H9 (cell line): ENCODE measurements at regions not wholly inside any gene's neighbourhood (a gene's known extent, or its start where the extent isn't known, plus 50 kb on each side); places are given as distances from the start of the nearest gene placed in this dataset.
A peak's percentile ranks its signal among the peaks of the same experiment; 100 is the strongest.

Experiments used
- DNase-seq: peaks from one replicate; pipeline ENCODE4 v3.0.0-alpha.2; 2017
- H2AFZ ChIP-seq: one replicate; pipeline ENCODE4 v1.6.1; 2013; ENCODE audit warnings: mild to moderate bottlenecking, low read length, control low read depth, moderate library complexity
- H2AK5ac ChIP-seq: 2 replicates; pipeline ENCODE4 v1.6.1; 2013; ENCODE audit warnings: low read length, control low read depth, mixed read lengths; ENCODE audit not compliant: insufficient read length
- H2BK120ac ChIP-seq: one replicate; pipeline ENCODE4 v1.6.1; 2013; ENCODE audit warnings: low read depth, mild to moderate bottlenecking, low read length, control low read depth, inconsistent platforms; ENCODE audit not compliant: poor library complexity, severe bottlenecking
- H2BK12ac ChIP-seq: 2 replicates; pipeline ENCODE4 v1.6.1; 2013; ENCODE audit warnings: low read length, control low read depth, mixed read lengths, low read depth; ENCODE audit not compliant: insufficient read length
- H2BK15ac ChIP-seq: 2 replicates; pipeline ENCODE4 v1.6.1; 2013; ENCODE audit warnings: low read depth, low read length, control low read depth
- H2BK20ac ChIP-seq: one replicate; pipeline ENCODE4 v1.6.1; 2013; ENCODE audit warnings: low read depth, mild to moderate bottlenecking, low read length, control low read depth, inconsistent platforms; ENCODE audit not compliant: poor library complexity, severe bottlenecking
- H2BK5ac ChIP-seq: 2 replicates; pipeline ENCODE4 v1.6.1; 2013; ENCODE audit warnings: low read length, control low read depth, mixed read lengths; ENCODE audit not compliant: insufficient read length
- H3K14ac ChIP-seq: 2 replicates; pipeline ENCODE4 v1.6.1; 2013; ENCODE audit warnings: low read length, control low read depth; ENCODE audit not compliant: insufficient read depth
- H3K18ac ChIP-seq: 2 replicates; pipeline ENCODE4 v1.6.1; 2013; ENCODE audit warnings: low read depth, mild to moderate bottlenecking, mixed read lengths, low read length, control low read depth; ENCODE audit not compliant: insufficient read length
- H3K23ac ChIP-seq: 2 replicates; pipeline ENCODE4 v1.6.1; 2013; ENCODE audit warnings: low read length, control low read depth, mixed read lengths, low read depth; ENCODE audit not compliant: insufficient read length
- H3K23me2 ChIP-seq: 2 replicates; pipeline ENCODE4 v1.6.1; 2013; ENCODE audit warnings: low read depth, mild to moderate bottlenecking, mixed read lengths, low read length, control low read depth; ENCODE audit not compliant: insufficient read length, poor library complexity, severe bottlenecking
- H3K27ac ChIP-seq: 2 replicates; pipeline ENCODE4 v1.5.1; 2013; ENCODE audit warnings: low read length, control low read depth, mixed read lengths, low read depth; ENCODE audit not compliant: insufficient read length
- H3K27me3 ChIP-seq: 2 replicates; pipeline ENCODE4 v1.6.1; 2013; ENCODE audit warnings: low read length, control low read depth, inconsistent platforms; ENCODE audit not compliant: insufficient read depth
- H3K4ac ChIP-seq: 2 replicates; pipeline ENCODE4 v1.6.1; 2013; ENCODE audit warnings: low read depth, mild to moderate bottlenecking, control low read depth, inconsistent platforms, low read length, moderate library complexity
- H3K4me1 ChIP-seq: 2 replicates; pipeline ENCODE4 v1.6.1; 2013; ENCODE audit warnings: low read length, control low read depth, inconsistent platforms; ENCODE audit not compliant: insufficient read depth
- H3K4me2 ChIP-seq: 2 replicates; pipeline ENCODE4 v1.6.1; 2013; ENCODE audit warnings: low read length, control low read depth, mixed read lengths; ENCODE audit not compliant: insufficient read length, insufficient read depth
- H3K56ac ChIP-seq: 2 replicates; pipeline ENCODE4 v1.6.1; 2013; ENCODE audit warnings: low read depth, mild to moderate bottlenecking, mixed read lengths, low read length, control low read depth; ENCODE audit not compliant: insufficient read length
- H3K79me1 ChIP-seq: 2 replicates; pipeline ENCODE4 v1.6.1; 2013; ENCODE audit warnings: low read depth, mild to moderate bottlenecking, moderate library complexity, low read length, control low read depth, inconsistent platforms; ENCODE audit not compliant: insufficient read depth, poor library complexity, severe bottlenecking
- H3K79me2 ChIP-seq: 2 replicates; pipeline ENCODE4 v1.6.1; 2013; ENCODE audit warnings: low read length, control low read depth, inconsistent platforms; ENCODE audit not compliant: insufficient read depth
- H3K9ac ChIP-seq: 2 replicates; pipeline ENCODE4 v1.6.1; 2013; ENCODE audit warnings: low read length, control low read depth, mixed read lengths; ENCODE audit not compliant: insufficient read length; ENCODE audit errors: extremely low read depth
- H3K9me3 ChIP-seq: one replicate; pipeline ENCODE4 v1.6.1; 2013; ENCODE audit warnings: low read depth, low read length, inconsistent platforms; ENCODE audit not compliant: control insufficient read depth
- H3T11ph ChIP-seq: one replicate; pipeline ENCODE4 v1.6.1; 2013; ENCODE audit warnings: mild to moderate bottlenecking, low read length, control low read depth, inconsistent platforms
- H4K20me1 ChIP-seq: one replicate; pipeline ENCODE4 v1.6.1; 2013; ENCODE audit not compliant: control insufficient read depth, insufficient read length, insufficient read depth
- H4K5ac ChIP-seq: 2 replicates; pipeline ENCODE4 v1.6.1; 2013; ENCODE audit warnings: low read depth, mild to moderate bottlenecking, mixed read lengths, low read length, control low read depth; ENCODE audit not compliant: insufficient read length
- H4K8ac ChIP-seq: replicated peaks from 2 replicates; pipeline ENCODE4 v1.6.1; 2013; ENCODE audit warnings: low read length, control low read depth, mixed read lengths, low read depth; ENCODE audit not compliant: insufficient read length
- H4K91ac ChIP-seq: 2 replicates; pipeline ENCODE4 v1.6.1; 2013; ENCODE audit warnings: low read depth, mild to moderate bottlenecking, moderate library complexity, mixed read lengths, low read length, control low read depth; ENCODE audit not compliant: insufficient read length
- H3K27ac Mint-ChIP-seq, 3 experiments: 2 replicates in 2 of 3; 3 replicates in 1 of 3; pipeline ENCODE4 v1.8.0; 2020 to 2021; ENCODE audit warnings: mixed read lengths in 3 of 3, mild to moderate bottlenecking in 1 of 3, moderate library complexity in 1 of 3
- H3K27me3 Mint-ChIP-seq: 2 replicates; pipeline ENCODE4 v1.8.0; 2021; ENCODE audit warnings: low read depth, mild to moderate bottlenecking, moderate library complexity, mixed read lengths
- H3K36me3 Mint-ChIP-seq, 3 experiments: 2 replicates in 2 of 3; 3 replicates in 1 of 3; pipeline ENCODE4 v1.8.0; 2020 to 2021; ENCODE audit warnings: low read depth in 3 of 3, mixed read lengths in 3 of 3; ENCODE audit not compliant: insufficient read depth in 1 of 3
- H3K4me1 Mint-ChIP-seq, 2 experiments: 2 replicates each; pipeline ENCODE4 v1.8.0; 2020; ENCODE audit warnings: mixed read lengths in 2 of 2
- H3K4me3 Mint-ChIP-seq, 2 experiments: 2 replicates in 1 of 2; 3 replicates in 1 of 2; pipeline ENCODE4 v1.8.0; 2020 to 2021; ENCODE audit warnings: mild to moderate bottlenecking in 2 of 2, mixed read lengths in 2 of 2, moderate library complexity in 1 of 2
- H3K9me3 Mint-ChIP-seq, 2 experiments: 2 replicates in 1 of 2; 3 replicates in 1 of 2; pipeline ENCODE4 v1.8.0; 2020; ENCODE audit warnings: mild to moderate bottlenecking in 2 of 2, mixed read lengths in 2 of 2, moderate library complexity in 1 of 2
- CTCF ChIP-seq: fragments of 200-600 bp; sonication (generic); conservative IDR thresholded peaks from 3 replicates; pipeline ENCODE4 v1.8.0; 2021; ENCODE audit warnings: antibody characterized with exemption, mild to moderate bottlenecking
- WGBS: extraction: QIAGEN DNeasy Blood & Tissue Kit; methylation state at CpG from one replicate; pipeline ENCODE4 v1.1.7; 2013; ENCODE audit warnings: missing lambda C conversion rate, low lambda C conversion rate, mixed read lengths; ENCODE audit not compliant: insufficient read length; ENCODE audit errors: extremely low coverage; 5-methylcytosine and 5-hydroxymethylcytosine counted together

GRCh38 chr3:35275768-35276167 lies 363.6 kb upstream of the ARPP21 start:
- no peaks in the 10 kb centered on the region for H4K20me1 ChIP-seq
- Mint-ChIP-seq H3K36me3 (no peaks in the 10 kb centered on the region), H3K4me3 (no peak overlapping the region), H3K9me3 (peaks cover 0 to 5% of the 10 kb centered on the region in 2 experiments; a peak in 1 of 5 replicates), H3K27ac (peak overlapping the region in 1 of 3 experiments; percentile 74; a peak in 1 of 7 replicates), H3K4me1 (no peaks in the 10 kb centered on the region), H3K27me3 (no peaks in the 10 kb centered on the region; the same call in none of the 2 replicates)
- H3K18ac ChIP-seq = no peak overlapping the region
- no peak overlapping the region for H3K23ac ChIP-seq
- H3K4me2 ChIP-seq = no peak overlapping the region
- no peaks in the 10 kb centered on the region for H3K4me1 ChIP-seq
- no peaks in the 10 kb centered on the region for H3K79me2 ChIP-seq
- H2AK5ac ChIP-seq = no peak overlapping the region
- no peak overlapping the region for H3K56ac ChIP-seq
- no peak overlapping the region for H3K27ac ChIP-seq
- no peak overlapping the region for H3K4ac ChIP-seq
- H2AFZ ChIP-seq = no peak overlapping the region
- no peak for DNase-seq
- H3K27me3 ChIP-seq = no peaks in the 10 kb centered on the region
- peak; percentile 26; the same call in 2 of the 3 replicates for TF ChIP-seq CTCF
- H3K23me2 ChIP-seq = no peaks in the 10 kb centered on the region
- H2BK20ac ChIP-seq = no peak overlapping the region
- no peak overlapping the region for H4K91ac ChIP-seq
- no peak overlapping the region for H2BK5ac ChIP-seq
- H3K9ac ChIP-seq = no peak overlapping the region
- no peak overlapping the region for H2BK120ac ChIP-seq
- no peak overlapping the region for H4K5ac ChIP-seq
- H2BK15ac ChIP-seq = no peak overlapping the region
- H3T11ph ChIP-seq = no peak overlapping the region
- no CpG with 5 or more reads among the region's 2 CpGs for WGBS
- H2BK12ac ChIP-seq = no peak overlapping the region
- no peaks in the 10 kb centered on the region for H3K9me3 ChIP-seq
- no peak overlapping the region for H4K8ac ChIP-seq
- no peaks in the 10 kb centered on the region for H3K79me1 ChIP-seq
- no peak overlapping the region for H3K14ac ChIP-seq
